ENCODE measurements at regions not wholly inside any gene's neighbourhood (a gene's known extent, or its start where the extent isn't known, plus 50 kb on each side); places are given as distances from the start of the nearest gene placed in this dataset.

DNA sequence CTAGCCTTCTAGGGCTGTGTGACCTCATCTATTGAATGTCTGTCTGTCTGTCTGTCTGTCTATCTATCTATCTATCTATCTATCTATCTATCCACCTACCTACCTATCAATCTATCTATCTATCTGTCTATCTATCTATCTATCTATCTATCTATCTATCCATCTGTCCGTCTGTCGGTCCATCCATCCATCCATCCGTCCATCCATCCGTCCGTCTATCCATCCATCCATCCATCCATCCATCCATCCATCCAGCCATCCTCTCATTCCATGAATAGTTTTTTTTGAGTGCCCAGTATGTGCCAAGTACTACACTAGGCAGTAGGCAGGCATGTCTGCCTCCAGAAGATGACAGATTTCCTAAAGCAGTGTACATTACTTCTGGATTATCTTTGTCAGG, 122.5 kb downstream of the FOXB1 start:
- TF ChIP-seq, protein P1, sequence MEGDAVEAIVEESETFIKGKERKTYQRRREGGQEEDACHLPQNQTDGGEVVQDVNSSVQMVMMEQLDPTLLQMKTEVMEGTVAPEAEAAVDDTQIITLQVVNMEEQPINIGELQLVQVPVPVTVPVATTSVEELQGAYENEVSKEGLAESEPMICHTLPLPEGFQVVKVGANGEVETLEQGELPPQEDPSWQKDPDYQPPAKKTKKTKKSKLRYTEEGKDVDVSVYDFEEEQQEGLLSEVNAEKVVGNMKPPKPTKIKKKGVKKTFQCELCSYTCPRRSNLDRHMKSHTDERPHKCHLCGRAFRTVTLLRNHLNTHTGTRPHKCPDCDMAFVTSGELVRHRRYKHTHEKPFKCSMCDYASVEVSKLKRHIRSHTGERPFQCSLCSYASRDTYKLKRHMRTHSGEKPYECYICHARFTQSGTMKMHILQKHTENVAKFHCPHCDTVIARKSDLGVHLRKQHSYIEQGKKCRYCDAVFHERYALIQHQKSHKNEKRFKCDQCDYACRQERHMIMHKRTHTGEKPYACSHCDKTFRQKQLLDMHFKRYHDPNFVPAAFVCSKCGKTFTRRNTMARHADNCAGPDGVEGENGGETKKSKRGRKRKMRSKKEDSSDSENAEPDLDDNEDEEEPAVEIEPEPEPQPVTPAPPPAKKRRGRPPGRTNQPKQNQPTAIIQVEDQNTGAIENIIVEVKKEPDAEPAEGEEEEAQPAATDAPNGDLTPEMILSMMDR (IDR thresholded peaks at IDR 0.05): no peak
- TF ChIP-seq EZH2phosphoT487 (IDR thresholded peaks at IDR 0.05): no peak

Measured in neural progenitor cell (in vitro differentiated cells).